H9 (cell line): ENCODE measurements at regions not wholly inside any gene's neighbourhood (a gene's known extent, or its start where the extent isn't known, plus 50 kb on each side); places are given as distances from the start of the nearest gene placed in this dataset.

Source experiments
- DNase-seq: peaks from one replicate; pipeline ENCODE4 v3.0.0-alpha.2; 2017
- H2AFZ ChIP-seq: one replicate; pipeline ENCODE4 v1.6.1; 2013; ENCODE audit warnings: mild to moderate bottlenecking, low read length, control low read depth, moderate library complexity
- H2AK5ac ChIP-seq: 2 replicates; pipeline ENCODE4 v1.6.1; 2013; ENCODE audit warnings: low read length, control low read depth, mixed read lengths; ENCODE audit not compliant: insufficient read length
- H2BK120ac ChIP-seq: one replicate; pipeline ENCODE4 v1.6.1; 2013; ENCODE audit warnings: low read depth, mild to moderate bottlenecking, low read length, control low read depth, inconsistent platforms; ENCODE audit not compliant: poor library complexity, severe bottlenecking
- H2BK12ac ChIP-seq: 2 replicates; pipeline ENCODE4 v1.6.1; 2013; ENCODE audit warnings: low read length, control low read depth, mixed read lengths, low read depth; ENCODE audit not compliant: insufficient read length
- H2BK15ac ChIP-seq: 2 replicates; pipeline ENCODE4 v1.6.1; 2013; ENCODE audit warnings: low read depth, low read length, control low read depth
- H2BK20ac ChIP-seq: one replicate; pipeline ENCODE4 v1.6.1; 2013; ENCODE audit warnings: low read depth, mild to moderate bottlenecking, low read length, control low read depth, inconsistent platforms; ENCODE audit not compliant: poor library complexity, severe bottlenecking
- H2BK5ac ChIP-seq: 2 replicates; pipeline ENCODE4 v1.6.1; 2013; ENCODE audit warnings: low read length, control low read depth, mixed read lengths; ENCODE audit not compliant: insufficient read length
- H3K14ac ChIP-seq: 2 replicates; pipeline ENCODE4 v1.6.1; 2013; ENCODE audit warnings: low read length, control low read depth; ENCODE audit not compliant: insufficient read depth
- H3K18ac ChIP-seq: 2 replicates; pipeline ENCODE4 v1.6.1; 2013; ENCODE audit warnings: low read depth, mild to moderate bottlenecking, mixed read lengths, low read length, control low read depth; ENCODE audit not compliant: insufficient read length
- H3K23ac ChIP-seq: 2 replicates; pipeline ENCODE4 v1.6.1; 2013; ENCODE audit warnings: low read length, control low read depth, mixed read lengths, low read depth; ENCODE audit not compliant: insufficient read length
- H3K23me2 ChIP-seq: 2 replicates; pipeline ENCODE4 v1.6.1; 2013; ENCODE audit warnings: low read depth, mild to moderate bottlenecking, mixed read lengths, low read length, control low read depth; ENCODE audit not compliant: insufficient read length, poor library complexity, severe bottlenecking
- H3K27ac ChIP-seq: 2 replicates; pipeline ENCODE4 v1.5.1; 2013; ENCODE audit warnings: low read length, control low read depth, mixed read lengths, low read depth; ENCODE audit not compliant: insufficient read length
- H3K27me3 ChIP-seq: 2 replicates; pipeline ENCODE4 v1.6.1; 2013; ENCODE audit warnings: low read length, control low read depth, inconsistent platforms; ENCODE audit not compliant: insufficient read depth
- H3K4ac ChIP-seq: 2 replicates; pipeline ENCODE4 v1.6.1; 2013; ENCODE audit warnings: low read depth, mild to moderate bottlenecking, control low read depth, inconsistent platforms, low read length, moderate library complexity
- H3K4me1 ChIP-seq: 2 replicates; pipeline ENCODE4 v1.6.1; 2013; ENCODE audit warnings: low read length, control low read depth, inconsistent platforms; ENCODE audit not compliant: insufficient read depth
- H3K4me2 ChIP-seq: 2 replicates; pipeline ENCODE4 v1.6.1; 2013; ENCODE audit warnings: low read length, control low read depth, mixed read lengths; ENCODE audit not compliant: insufficient read length, insufficient read depth
- H3K56ac ChIP-seq: 2 replicates; pipeline ENCODE4 v1.6.1; 2013; ENCODE audit warnings: low read depth, mild to moderate bottlenecking, mixed read lengths, low read length, control low read depth; ENCODE audit not compliant: insufficient read length
- H3K79me1 ChIP-seq: 2 replicates; pipeline ENCODE4 v1.6.1; 2013; ENCODE audit warnings: low read depth, mild to moderate bottlenecking, moderate library complexity, low read length, control low read depth, inconsistent platforms; ENCODE audit not compliant: insufficient read depth, poor library complexity, severe bottlenecking
- H3K79me2 ChIP-seq: 2 replicates; pipeline ENCODE4 v1.6.1; 2013; ENCODE audit warnings: low read length, control low read depth, inconsistent platforms; ENCODE audit not compliant: insufficient read depth
- H3K9ac ChIP-seq: 2 replicates; pipeline ENCODE4 v1.6.1; 2013; ENCODE audit warnings: low read length, control low read depth, mixed read lengths; ENCODE audit not compliant: insufficient read length; ENCODE audit errors: extremely low read depth
- H3K9me3 ChIP-seq: one replicate; pipeline ENCODE4 v1.6.1; 2013; ENCODE audit warnings: low read depth, low read length, inconsistent platforms; ENCODE audit not compliant: control insufficient read depth
- H3T11ph ChIP-seq: one replicate; pipeline ENCODE4 v1.6.1; 2013; ENCODE audit warnings: mild to moderate bottlenecking, low read length, control low read depth, inconsistent platforms
- H4K20me1 ChIP-seq: one replicate; pipeline ENCODE4 v1.6.1; 2013; ENCODE audit not compliant: control insufficient read depth, insufficient read length, insufficient read depth
- H4K5ac ChIP-seq: 2 replicates; pipeline ENCODE4 v1.6.1; 2013; ENCODE audit warnings: low read depth, mild to moderate bottlenecking, mixed read lengths, low read length, control low read depth; ENCODE audit not compliant: insufficient read length
- H4K8ac ChIP-seq: replicated peaks from 2 replicates; pipeline ENCODE4 v1.6.1; 2013; ENCODE audit warnings: low read length, control low read depth, mixed read lengths, low read depth; ENCODE audit not compliant: insufficient read length
- H4K91ac ChIP-seq: 2 replicates; pipeline ENCODE4 v1.6.1; 2013; ENCODE audit warnings: low read depth, mild to moderate bottlenecking, moderate library complexity, mixed read lengths, low read length, control low read depth; ENCODE audit not compliant: insufficient read length
- H3K27ac Mint-ChIP-seq, 3 experiments: 2 replicates in 2 of 3; 3 replicates in 1 of 3; pipeline ENCODE4 v1.8.0; 2020 to 2021; ENCODE audit warnings: mixed read lengths in 3 of 3, mild to moderate bottlenecking in 1 of 3, moderate library complexity in 1 of 3
- H3K27me3 Mint-ChIP-seq: 2 replicates; pipeline ENCODE4 v1.8.0; 2021; ENCODE audit warnings: low read depth, mild to moderate bottlenecking, moderate library complexity, mixed read lengths
- H3K36me3 Mint-ChIP-seq, 3 experiments: 2 replicates in 2 of 3; 3 replicates in 1 of 3; pipeline ENCODE4 v1.8.0; 2020 to 2021; ENCODE audit warnings: low read depth in 3 of 3, mixed read lengths in 3 of 3; ENCODE audit not compliant: insufficient read depth in 1 of 3
- H3K4me1 Mint-ChIP-seq, 2 experiments: 2 replicates each; pipeline ENCODE4 v1.8.0; 2020; ENCODE audit warnings: mixed read lengths in 2 of 2
- H3K4me3 Mint-ChIP-seq, 2 experiments: 2 replicates in 1 of 2; 3 replicates in 1 of 2; pipeline ENCODE4 v1.8.0; 2020 to 2021; ENCODE audit warnings: mild to moderate bottlenecking in 2 of 2, mixed read lengths in 2 of 2, moderate library complexity in 1 of 2
- H3K9me3 Mint-ChIP-seq, 2 experiments: 2 replicates in 1 of 2; 3 replicates in 1 of 2; pipeline ENCODE4 v1.8.0; 2020; ENCODE audit warnings: mild to moderate bottlenecking in 2 of 2, mixed read lengths in 2 of 2, moderate library complexity in 1 of 2
- CTCF ChIP-seq: fragments of 200-600 bp; sonication (generic); conservative IDR thresholded peaks from 3 replicates; pipeline ENCODE4 v1.8.0; 2021; ENCODE audit warnings: antibody characterized with exemption, mild to moderate bottlenecking
- WGBS: extraction: QIAGEN DNeasy Blood & Tissue Kit; methylation state at CpG from one replicate; pipeline ENCODE4 v1.1.7; 2013; ENCODE audit warnings: missing lambda C conversion rate, low lambda C conversion rate, mixed read lengths; ENCODE audit not compliant: insufficient read length; ENCODE audit errors: extremely low coverage; 5-methylcytosine and 5-hydroxymethylcytosine counted together

- H3K4ac ChIP-seq: no peak overlapping the region
- Mint-ChIP-seq H3K36me3 (no peaks in the 10 kb centered on the region), H3K9me3 (no peaks in the 10 kb centered on the region), H3K27ac (no peak overlapping the region), H3K27me3 (peaks cover 1% of the 10 kb centered on the region), H3K4me3 (no peak overlapping the region), H3K4me1 (no peaks in the 10 kb centered on the region)
- H3K23ac ChIP-seq: no peak overlapping the region
- H3K56ac ChIP-seq: no peak overlapping the region
- no peak overlapping the region for H4K5ac ChIP-seq
- TF ChIP-seq CTCF: no peak
- no peak overlapping the region for H3K9ac ChIP-seq
- no peak overlapping the region for H2BK5ac ChIP-seq
- H3K9me3 ChIP-seq: no peaks in the 10 kb centered on the region
- H3K18ac ChIP-seq: no peak overlapping the region
- H3K79me1 ChIP-seq: no peaks in the 10 kb centered on the region
- no peak for DNase-seq
- H2BK15ac ChIP-seq: no peak overlapping the region
- no peak overlapping the region for H2AFZ ChIP-seq
- H4K20me1 ChIP-seq: no peaks in the 10 kb centered on the region
- no peak overlapping the region for H3K27ac ChIP-seq
- no peaks in the 10 kb centered on the region for H3K4me1 ChIP-seq
- no peaks in the 10 kb centered on the region for H3K23me2 ChIP-seq
- H3T11ph ChIP-seq: no peak overlapping the region
- no peak overlapping the region for H3K14ac ChIP-seq
- H2BK120ac ChIP-seq: no peak overlapping the region
- no peak overlapping the region for H2BK12ac ChIP-seq
- H3K79me2 ChIP-seq: no peaks in the 10 kb centered on the region
- H4K8ac ChIP-seq: no peak overlapping the region
- H3K4me2 ChIP-seq: no peak overlapping the region
- no peak overlapping the region for H4K91ac ChIP-seq
- no CpG with 5 or more reads among the region's 2 CpGs for WGBS
- no peak overlapping the region for H2AK5ac ChIP-seq
- H2BK20ac ChIP-seq: no peak overlapping the region
- no peaks in the 10 kb centered on the region for H3K27me3 ChIP-seq
Observed at GRCh38 chr7:24018331-24018730, 265.7 kb upstream of the NPY start.
